Muscle of leg (tissue), 3 donors: ENCODE measurements at regions not wholly inside any gene's neighbourhood (a gene's known extent, or its start where the extent isn't known, plus 50 kb on each side); places are given as distances from the start of the nearest gene placed in this dataset.
"Not testable (repeated sequence)": the region's sequence is repeated elsewhere in the genome, so short reads cannot be mapped to it uniquely, and the experiment has no call there.

ENCODE experiments used
- DNase-seq: peaks from one replicate; pipeline ENCODE4 v3.0.0; 2013
- H3K27ac ChIP-seq: one replicate; pipeline ENCODE4 v1.5.1; 2013; ENCODE audit warnings: mild to moderate bottlenecking, low read length, control low read depth
- H3K27me3 ChIP-seq: one replicate; pipeline ENCODE4 v1.6.1; 2013; ENCODE audit warnings: low read length; ENCODE audit not compliant: control insufficient read depth, insufficient read depth
- H3K36me3 ChIP-seq: one replicate; pipeline ENCODE4 v1.6.1; 2013; ENCODE audit warnings: low read length; ENCODE audit not compliant: control insufficient read depth, insufficient read depth
- H3K4me1 ChIP-seq: one replicate; pipeline ENCODE4 v1.6.1; 2013; ENCODE audit warnings: low read length; ENCODE audit not compliant: control insufficient read depth, insufficient read depth
- H3K4me3 ChIP-seq: one replicate; pipeline ENCODE4 v1.5.1; 2013; ENCODE audit warnings: low read length, control low read depth
- H3K9me3 ChIP-seq: replicated peaks from 2 replicates; pipeline ENCODE4 v1.6.1; 2013; ENCODE audit warnings: low read depth, low read length; ENCODE audit not compliant: control insufficient read depth
- WGBS: methylation state at CpG from one replicate; pipeline ENCODE4 v1.1.5; 2013; ENCODE audit warnings: missing lambda C conversion rate; ENCODE audit not compliant: insufficient coverage; 5-methylcytosine and 5-hydroxymethylcytosine counted together

DNA sequence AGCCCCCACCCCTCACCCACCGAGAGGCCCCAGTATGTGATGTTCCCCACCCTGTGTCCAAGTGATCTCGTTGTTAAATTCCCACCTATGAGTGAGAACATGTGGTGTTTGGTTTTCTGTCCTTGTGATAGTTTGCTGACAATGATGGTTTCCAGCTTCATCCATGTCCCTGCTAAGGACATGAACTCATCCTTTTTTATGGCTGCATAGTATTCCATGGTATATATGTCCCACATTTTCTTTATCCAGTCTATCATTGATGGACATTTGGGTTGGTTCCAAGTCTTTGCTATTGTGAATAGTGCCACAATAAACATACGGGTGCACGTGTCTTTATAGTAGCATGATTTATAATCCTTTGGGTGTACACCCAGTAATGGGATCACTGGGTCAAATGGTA is 79.2 kb downstream of the PXDC1 start:
- WGBS = no CpG with 5 or more reads among the region's 4 CpGs
- H3K27me3 ChIP-seq, H3K9me3 ChIP-seq, DNase-seq, H3K4me1 ChIP-seq, H3K4me3 ChIP-seq, H3K36me3 ChIP-seq, H3K27ac ChIP-seq: not testable (repeated sequence)

DNA sequence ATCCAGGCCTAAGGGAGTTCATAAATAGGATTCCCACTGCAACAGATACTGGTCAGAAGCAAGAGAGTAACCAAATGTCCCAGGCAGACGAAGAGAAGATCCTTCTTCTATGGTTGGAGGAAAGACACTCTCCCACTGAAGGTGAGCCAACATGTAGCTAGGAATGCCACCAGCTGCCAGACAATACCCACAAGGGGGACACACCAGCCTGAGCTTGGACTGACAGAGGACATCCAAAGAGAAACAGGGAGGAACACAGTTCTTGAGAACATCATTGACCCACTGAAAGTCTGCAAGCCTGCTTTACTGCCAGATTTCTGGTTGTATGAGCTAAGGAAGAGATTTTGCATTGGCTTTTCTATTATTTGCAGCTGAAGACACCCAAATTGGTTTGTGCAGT is 80.1 kb downstream of the PXDC1 start:
- whole genome bisulfite sequencing = no CpG with 5 or more reads among the region's 1 CpG
- H3K9me3 ChIP-seq = peaks cover 2% of the 10 kb centered on the region
- no peak for DNase-seq
- no peaks in the 10 kb centered on the region for H3K27me3 ChIP-seq
- no peaks in the 10 kb centered on the region for H3K4me1 ChIP-seq
- no peak overlapping the region for H3K4me3 ChIP-seq
- no peak overlapping the region for H3K27ac ChIP-seq
- no peaks in the 10 kb centered on the region for H3K36me3 ChIP-seq

DNA sequence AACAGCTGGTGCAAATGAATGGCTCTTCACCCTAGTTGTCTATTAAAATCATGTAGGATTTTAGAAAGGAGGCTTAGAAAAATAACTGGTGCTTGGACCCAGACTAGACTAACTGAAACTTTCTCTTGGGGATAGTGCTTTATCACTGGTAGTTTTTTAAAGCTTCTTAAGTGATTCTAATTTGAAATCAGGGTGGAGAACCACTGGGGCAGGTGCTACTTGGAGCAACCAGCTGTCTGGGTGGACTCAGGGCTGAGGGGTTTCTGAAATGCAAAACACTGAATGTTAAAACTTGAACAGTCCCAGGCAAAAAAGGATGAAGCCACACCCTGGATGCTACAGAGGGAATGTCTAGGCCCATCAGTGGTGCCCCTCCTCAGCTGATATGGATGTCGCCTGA is 81.2 kb downstream of the PXDC1 start:
- Histone ChIP-seq H3K27ac (no peak overlapping the region), H3K36me3 (no peaks in the 10 kb centered on the region), H3K4me1 (no peaks in the 10 kb centered on the region), H3K9me3 (peaks cover 2% of the 10 kb centered on the region), H3K27me3 (no peaks in the 10 kb centered on the region), H3K4me3 (no peak overlapping the region)
- DNase-seq = no peak
- 100% methylated on average over 1 of the region's 1 CpG for WGBS

- no peak for DNase-seq
- Histone ChIP-seq H3K4me3 (no peak overlapping the region), H3K4me1 (no peaks in the 10 kb centered on the region), H3K27me3 (no peaks in the 10 kb centered on the region), H3K9me3 (peaks cover 2% of the 10 kb centered on the region), H3K27ac (no peak overlapping the region), H3K36me3 (no peaks in the 10 kb centered on the region)
- WGBS = 100% methylated on average over 1 of the region's 5 CpGs
These were observed 81.6 kb downstream of the PXDC1 start for GRCh38 chr6:3669916-3670315.

GRCh38 chr6:3665608-3666007 is 85.9 kb downstream of the PXDC1 start:
- no CpG with 5 or more reads among the region's 1 CpG for WGBS
- Histone ChIP-seq H3K27ac (no peak overlapping the region), H3K27me3 (no peaks in the 10 kb centered on the region), H3K9me3 (peaks cover 2% of the 10 kb centered on the region), H3K4me1 (no peaks in the 10 kb centered on the region), H3K4me3 (no peak overlapping the region), H3K36me3 (no peaks in the 10 kb centered on the region)
- DNase-seq = peak; percentile 5

DNA sequence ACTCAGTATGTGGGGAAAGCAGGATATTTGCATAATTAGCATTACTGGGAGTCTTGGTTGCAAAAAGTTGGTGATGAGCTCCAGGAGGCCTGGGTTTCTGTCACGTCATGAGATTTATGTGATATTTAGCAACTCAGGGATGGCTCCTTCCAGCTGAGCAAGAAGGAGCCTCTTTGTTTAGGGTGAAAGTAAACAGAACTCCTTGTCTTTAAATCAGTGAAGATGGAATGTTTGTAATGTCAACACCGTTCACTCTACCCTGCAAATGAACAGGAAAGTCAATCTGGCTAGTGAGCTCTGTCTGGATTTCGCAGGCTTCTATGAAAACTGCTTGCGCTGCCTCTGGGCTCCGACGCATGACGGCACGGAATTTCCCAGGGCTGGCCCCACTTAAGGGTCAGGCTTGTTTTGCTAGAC is 86.9 kb downstream of the PXDC1 start:
- 46% methylated on average over 6 of the region's 8 CpGs for WGBS
- no peaks in the 10 kb centered on the region for H3K27me3 ChIP-seq
- H3K27ac ChIP-seq = no peak overlapping the region
- H3K4me1 ChIP-seq = no peaks in the 10 kb centered on the region
- DNase-seq = no peak
- H3K4me3 ChIP-seq = no peak overlapping the region
- H3K36me3 ChIP-seq = no peaks in the 10 kb centered on the region
- H3K9me3 ChIP-seq = peaks cover 2% of the 10 kb centered on the region

DNA sequence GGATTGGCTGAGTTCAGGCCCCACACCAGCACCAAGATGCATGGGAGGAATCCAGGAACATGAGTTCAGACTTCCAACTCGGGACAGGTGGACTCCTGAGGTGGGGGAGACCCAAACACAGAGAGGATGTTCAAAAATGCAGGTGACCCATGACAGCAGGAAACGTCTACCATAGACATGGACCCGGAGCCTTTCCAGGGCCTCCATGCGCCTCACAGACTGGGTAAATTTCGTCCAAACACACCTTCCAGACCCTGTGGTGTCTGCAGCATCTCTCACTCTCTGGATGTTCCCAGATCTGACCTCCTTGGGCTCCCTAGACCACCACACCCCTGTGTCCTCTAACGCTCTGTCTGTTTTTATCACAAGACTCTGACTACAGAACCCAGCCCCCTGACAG is 87.7 kb downstream of the PXDC1 start:
- no peaks in the 10 kb centered on the region for H3K9me3 ChIP-seq
- no peak for DNase-seq
- no peak overlapping the region for H3K4me3 ChIP-seq
- no peaks in the 10 kb centered on the region for H3K36me3 ChIP-seq
- no peak overlapping the region for H3K27ac ChIP-seq
- H3K27me3 ChIP-seq = no peaks in the 10 kb centered on the region
- no peaks in the 10 kb centered on the region for H3K4me1 ChIP-seq
- 80% methylated on average over 5 of the region's 6 CpGs for WGBS

DNA sequence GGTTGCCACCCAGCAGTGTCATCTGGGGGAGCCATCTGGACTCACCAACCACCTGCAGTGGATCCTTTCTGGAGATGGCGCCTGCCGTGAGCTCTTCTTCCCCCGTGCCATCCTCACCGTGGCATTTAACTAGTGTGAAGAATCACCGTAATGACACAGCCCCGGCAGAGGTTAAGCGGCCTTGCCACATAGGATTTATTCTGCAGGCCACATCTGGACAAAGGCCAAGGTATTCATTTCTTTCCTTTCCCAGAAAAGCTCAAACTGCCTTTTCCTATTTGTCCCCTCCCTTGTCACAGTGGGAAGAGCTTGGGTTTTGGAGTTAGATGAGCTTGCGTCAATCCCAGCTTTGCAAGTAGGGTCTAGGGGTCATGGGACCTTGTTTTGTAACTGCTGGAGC is 88.4 kb downstream of the PXDC1 start:
- WGBS = 83% methylated on average over 2 of the region's 8 CpGs
- Histone ChIP-seq H3K36me3 (no peaks in the 10 kb centered on the region), H3K27me3 (peaks cover under 1% of the 10 kb centered on the region), H3K4me1 (no peaks in the 10 kb centered on the region), H3K27ac (no peak overlapping the region), H3K4me3 (no peak overlapping the region), H3K9me3 (no peaks in the 10 kb centered on the region)
- peak; percentile 15 for DNase-seq

DNA sequence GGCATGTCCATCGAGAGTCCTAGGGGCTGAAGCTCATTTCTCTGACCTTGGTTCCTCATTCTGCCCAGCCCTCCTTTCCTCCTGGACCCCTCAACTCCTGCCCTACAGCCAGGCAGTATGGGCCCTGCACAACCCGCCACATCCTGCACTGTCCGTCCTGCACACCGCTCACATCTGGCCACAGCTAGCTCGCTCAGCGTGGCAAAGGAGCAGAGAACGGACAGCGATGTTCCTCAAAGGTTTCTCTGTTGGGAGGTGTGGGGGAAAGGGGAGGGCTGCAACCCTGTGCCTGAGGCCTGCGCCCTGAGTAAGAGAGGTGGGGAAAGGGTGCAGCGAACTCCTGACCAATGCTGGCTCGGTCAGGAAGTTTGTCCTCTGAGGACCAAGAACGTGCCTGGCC is 90.1 kb downstream of the PXDC1 start:
- WGBS = 73% methylated on average over 12 of the region's 12 CpGs

DNA sequence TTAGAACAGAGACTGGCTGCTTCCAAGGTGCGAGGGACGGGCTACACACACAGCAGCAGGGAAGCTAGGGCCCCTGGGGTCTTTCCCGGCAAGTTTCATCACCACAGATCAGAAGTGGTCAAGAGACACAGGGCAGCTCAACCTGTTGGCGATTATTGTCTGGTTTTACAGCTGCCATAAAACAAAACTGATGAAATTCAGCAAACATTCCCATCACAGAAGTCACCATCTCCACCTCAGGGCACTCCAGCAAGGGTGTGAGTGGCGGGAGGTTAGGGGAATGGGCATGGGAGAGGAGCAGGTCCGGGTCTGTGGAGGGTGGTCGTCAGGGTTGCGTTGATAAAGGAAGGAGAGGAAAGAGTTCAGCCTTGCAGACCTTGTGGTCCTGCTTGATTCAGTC is 91.0 kb downstream of the PXDC1 start:
- peaks cover 2% of the 10 kb centered on the region for H3K27me3 ChIP-seq
- no peaks in the 10 kb centered on the region for H3K9me3 ChIP-seq
- DNase-seq = no peak
- no peaks in the 10 kb centered on the region for H3K36me3 ChIP-seq
- H3K4me1 ChIP-seq = no peaks in the 10 kb centered on the region
- H3K27ac ChIP-seq = no peak overlapping the region
- 55% methylated on average over 3 of the region's 8 CpGs for WGBS
- no peak overlapping the region for H3K4me3 ChIP-seq

More for the DNA sequence above, 90.1 kb downstream of the PXDC1 start:
- Histone ChIP-seq H3K9me3 (no peaks in the 10 kb centered on the region), H3K27me3 (peaks cover 2% of the 10 kb centered on the region), H3K36me3 (no peaks in the 10 kb centered on the region), H3K4me3 (no peak overlapping the region), H3K4me1 (no peaks in the 10 kb centered on the region), H3K27ac (no peak overlapping the region)
- no peak for DNase-seq

DNA sequence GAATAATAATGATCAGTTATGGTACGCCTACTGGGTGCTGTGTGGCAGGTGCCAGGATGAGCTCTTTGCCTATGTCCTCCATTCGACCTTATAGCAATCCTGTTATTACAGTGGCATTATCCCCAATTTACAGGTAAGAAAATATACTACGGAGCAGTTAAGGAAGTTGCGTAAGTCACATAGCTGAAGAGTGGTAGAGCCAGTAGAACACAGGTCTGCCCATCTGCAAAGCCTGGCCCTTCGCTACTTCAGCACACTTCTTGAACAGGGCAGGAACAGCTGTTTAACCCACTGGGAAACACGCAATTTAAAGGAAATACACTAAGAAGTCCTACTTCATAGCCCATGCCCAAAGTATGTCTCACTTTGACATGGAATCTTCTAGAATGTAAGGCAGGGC is 91.8 kb downstream of the PXDC1 start:
- no peaks in the 10 kb centered on the region for H3K9me3 ChIP-seq
- WGBS = 94% methylated on average over 2 of the region's 6 CpGs
- H3K4me1 ChIP-seq = no peaks in the 10 kb centered on the region
- H3K4me3 ChIP-seq = no peak overlapping the region
- no peaks in the 10 kb centered on the region for H3K36me3 ChIP-seq
- DNase-seq = no peak
- H3K27me3 ChIP-seq = peaks cover 2% of the 10 kb centered on the region
- no peak overlapping the region for H3K27ac ChIP-seq
